SK-N-MC (cell line): ENCODE measurements at regions not wholly inside any gene's neighbourhood (a gene's known extent, or its start where the extent isn't known, plus 50 kb on each side); places are given as distances from the start of the nearest gene placed in this dataset.

ENCODE experiments used
- EZH2 ChIP-seq: fragments of 200-600 bp; sonication (generic); IDR thresholded peaks from one replicate; pipeline ENCODE4 v1.6.1; 2017; ENCODE audit warnings: antibody characterized with exemption
- POLR2AphosphoS5 ChIP-seq: IDR thresholded peaks from 2 replicates; pipeline ENCODE4 v1.6.1; 2012; ENCODE audit warnings: mild to moderate bottlenecking, low read depth, low read length, borderline replicate concordance

- TF ChIP-seq EZH2 (no peak), POLR2AphosphoS5 (no peak)
Measured at GRCh38 chr2:174691201-174691779, 73.0 kb downstream of the CHRNA1 start.
